GM21723 (cell line): ENCODE measurements at regions not wholly inside any gene's neighbourhood (a gene's known extent, or its start where the extent isn't known, plus 50 kb on each side); places are given as distances from the start of the nearest gene placed in this dataset.
A peak's percentile ranks its signal among the peaks of the same experiment; 100 is the strongest.

ENCODE experiments used
- ATAC-seq: cut with Tn5 transposase; IDR thresholded peaks from one replicate; pipeline ENCODE4 v1.9.1; 2021; ENCODE audit warnings: mild to moderate bottlenecking, moderate library complexity; ENCODE audit not compliant: unreplicated experiment

DNA sequence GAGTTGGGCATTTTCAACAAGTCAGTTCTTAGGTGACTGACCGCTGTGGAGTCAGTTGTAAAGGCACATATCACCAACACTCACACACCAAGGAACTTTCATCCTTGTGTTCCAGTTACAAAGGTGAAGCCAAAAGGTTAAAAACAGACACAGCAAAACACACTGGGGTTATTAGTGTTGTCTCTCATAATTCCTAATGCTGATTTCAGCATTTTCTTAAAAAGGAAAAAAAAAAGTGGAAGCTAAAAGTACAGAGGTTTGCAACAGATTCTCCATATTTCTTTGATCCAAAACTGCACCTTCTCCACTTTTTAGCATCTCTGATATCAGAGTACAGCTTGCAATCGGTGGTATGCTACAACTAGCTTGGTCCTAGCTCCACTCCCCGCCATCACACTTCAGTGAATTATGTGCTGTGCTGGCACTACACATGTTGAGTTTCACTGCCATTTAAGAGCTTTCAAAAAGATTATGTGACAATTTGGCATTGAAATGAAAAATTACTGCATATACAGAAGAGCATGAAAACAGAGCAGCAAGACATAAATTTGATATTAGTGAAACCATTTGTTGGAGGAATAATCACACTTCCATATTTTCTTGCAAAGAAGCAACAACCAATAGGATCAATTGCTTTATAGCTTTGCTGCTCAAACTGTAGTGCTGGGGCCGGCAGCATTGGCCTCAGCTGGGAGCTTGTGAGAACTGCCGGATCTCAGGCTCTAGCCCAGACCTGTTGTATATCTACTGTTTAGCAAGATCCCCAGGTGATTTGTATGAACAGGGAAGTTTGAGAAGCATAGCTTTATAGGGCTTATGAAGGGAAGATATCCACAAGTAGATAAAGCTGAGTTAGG lies 62.3 kb upstream of the DAPL1 start:
- no peak for ATAC-seq

DNA sequence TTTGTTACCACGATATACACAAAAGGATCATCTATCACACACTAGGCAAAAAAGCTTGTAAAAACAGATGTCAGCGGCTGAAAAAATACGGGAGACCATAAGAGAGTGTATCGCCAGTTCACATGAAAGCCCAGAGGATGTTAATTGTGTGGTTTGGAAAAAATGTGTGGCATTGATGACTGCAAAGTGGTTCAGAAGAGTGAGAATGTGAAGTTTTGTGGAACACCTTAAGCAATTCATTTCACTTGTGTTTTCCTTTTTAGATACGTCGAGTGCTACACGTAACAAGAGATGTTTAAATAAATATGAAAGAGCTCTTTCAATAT lies 61.7 kb upstream of the DAPL1 start:
- ATAC-seq, result no peak

DNA sequence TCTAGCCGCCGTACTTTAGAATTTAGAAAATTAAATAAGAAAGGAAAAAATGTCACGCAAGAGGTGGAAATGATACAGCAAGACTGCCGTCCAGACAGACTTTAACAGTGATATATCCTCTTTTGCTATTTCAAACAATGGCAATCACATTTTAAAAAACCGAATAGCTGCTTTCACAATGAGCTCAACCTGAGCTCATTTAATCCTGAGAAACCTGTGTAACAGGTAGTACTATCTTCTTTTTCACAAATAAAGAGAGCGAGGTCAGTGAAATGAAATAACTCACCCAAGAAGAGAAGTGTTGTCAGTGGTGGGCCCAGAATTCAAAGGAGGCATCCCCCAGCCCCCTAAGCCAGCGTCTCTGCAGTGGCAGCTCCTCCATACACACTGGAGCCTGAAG lies 60.7 kb upstream of the DAPL1 start:
- no peak for ATAC-seq

DNA sequence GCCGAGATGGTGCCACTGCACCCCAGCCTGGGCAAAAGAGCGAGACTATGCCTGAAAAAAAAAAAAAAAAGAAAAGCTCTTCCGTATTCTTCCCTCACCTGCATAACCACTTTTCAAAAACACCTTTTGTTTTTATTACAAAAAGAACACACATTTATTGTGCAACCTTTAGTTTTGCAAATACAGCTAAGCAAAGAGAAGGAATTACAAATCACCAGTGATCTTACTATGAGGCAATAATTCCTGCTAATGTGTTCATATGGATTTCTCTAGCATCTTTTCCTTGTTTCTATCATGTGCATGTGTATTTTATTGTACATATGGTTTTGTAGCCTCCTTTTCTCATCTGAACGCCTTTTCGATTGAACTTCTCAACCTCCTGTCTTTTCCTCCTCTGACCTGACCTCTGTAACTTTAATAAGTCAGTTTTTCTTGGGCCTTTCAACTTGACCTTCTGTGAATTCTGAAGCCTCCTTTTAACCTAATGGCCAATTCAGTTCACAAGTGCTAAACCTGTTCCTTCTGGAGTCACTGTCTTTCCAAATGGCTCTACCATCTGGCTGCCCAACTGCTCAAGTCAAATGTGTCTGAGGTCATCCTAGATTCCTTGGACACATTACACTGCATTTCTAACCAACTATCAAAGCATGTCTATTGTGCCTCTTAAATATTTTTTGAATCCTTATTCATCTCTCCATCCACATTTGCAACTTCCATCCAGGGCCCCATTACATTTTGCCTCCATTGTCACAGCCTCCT lies 59.1 kb upstream of the DAPL1 start:
- no peak for ATAC-seq

DNA sequence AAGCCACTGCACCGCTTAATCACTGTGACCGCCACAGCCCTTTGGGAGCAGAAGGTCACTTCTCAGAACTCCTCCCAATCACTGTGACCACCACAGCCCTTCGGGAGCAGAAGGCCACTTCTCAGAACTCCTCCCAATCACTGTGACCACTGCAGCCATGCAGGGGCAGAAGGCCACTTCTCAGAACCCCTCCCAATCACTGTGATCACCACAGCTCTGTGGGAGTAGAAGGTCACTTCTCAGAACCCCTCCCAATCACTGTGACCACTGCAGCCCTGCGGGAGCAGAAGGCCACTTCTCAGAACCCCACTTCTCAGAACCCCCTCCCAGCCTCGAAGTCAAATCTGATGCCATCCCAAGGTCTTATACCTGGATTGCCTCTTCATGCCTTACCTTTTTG lies 56.8 kb upstream of the DAPL1 start:
- no peak for ATAC-seq

DNA sequence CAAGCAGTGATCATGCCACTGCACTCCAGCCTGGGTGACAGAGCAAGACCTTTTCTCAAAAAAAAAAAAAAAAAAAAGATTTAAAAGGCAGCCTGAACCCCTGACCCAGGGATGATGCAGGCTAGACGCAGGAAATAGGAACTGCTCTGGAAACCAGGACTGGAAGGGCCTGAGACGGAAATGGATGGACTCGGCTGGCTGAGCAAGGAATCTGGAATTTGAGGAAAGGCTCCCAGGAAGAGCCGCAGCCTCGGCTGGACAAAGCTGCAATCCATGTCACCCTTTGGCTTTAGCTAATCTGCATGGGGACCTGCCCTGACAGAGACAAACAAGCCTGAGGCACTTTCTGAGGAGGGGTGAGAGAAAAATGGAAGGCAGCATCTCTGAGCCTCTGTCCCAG lies 55.0 kb upstream of the DAPL1 start:
- ATAC-seq, result no peak

DNA sequence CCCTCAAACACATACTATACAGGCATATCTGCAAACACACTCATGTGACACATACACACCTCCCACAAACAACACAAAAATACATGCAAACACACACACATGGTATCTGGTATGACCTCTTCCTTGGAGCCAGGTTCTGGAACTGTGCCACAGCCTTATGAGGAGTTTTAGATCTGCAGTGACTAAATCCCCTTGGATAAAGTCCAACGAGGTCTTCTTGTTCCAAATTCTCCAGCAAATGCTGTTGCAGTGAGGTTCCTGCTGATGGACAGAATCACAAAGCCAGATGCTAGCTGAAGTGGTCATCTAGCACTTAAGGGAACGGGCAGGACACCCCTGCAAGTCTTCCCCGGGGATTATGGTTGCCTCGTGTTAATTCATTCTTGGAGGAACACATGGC lies 54.5 kb upstream of the DAPL1 start:
- no peak for ATAC-seq

DNA sequence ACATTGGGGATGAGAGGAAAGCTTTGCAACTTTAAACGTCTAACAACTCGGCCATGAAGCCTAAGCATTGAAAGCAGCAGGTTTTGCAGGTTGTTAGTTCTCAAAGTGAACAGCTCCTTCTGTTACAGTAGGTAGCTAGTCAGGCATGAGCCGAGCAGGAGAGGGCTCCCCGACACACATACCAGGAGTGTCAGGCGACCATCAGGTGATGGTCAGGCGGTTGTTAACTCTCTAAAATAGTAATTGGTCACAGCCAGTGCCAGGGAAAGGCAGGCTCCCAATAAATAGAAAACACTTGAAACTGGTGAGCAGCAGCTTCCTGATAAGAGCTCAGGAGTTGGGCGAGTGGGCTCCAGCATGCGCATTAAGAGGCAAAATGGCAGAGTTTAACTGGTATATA lies 53.5 kb upstream of the DAPL1 start:
- ATAC-seq, result no peak

DNA sequence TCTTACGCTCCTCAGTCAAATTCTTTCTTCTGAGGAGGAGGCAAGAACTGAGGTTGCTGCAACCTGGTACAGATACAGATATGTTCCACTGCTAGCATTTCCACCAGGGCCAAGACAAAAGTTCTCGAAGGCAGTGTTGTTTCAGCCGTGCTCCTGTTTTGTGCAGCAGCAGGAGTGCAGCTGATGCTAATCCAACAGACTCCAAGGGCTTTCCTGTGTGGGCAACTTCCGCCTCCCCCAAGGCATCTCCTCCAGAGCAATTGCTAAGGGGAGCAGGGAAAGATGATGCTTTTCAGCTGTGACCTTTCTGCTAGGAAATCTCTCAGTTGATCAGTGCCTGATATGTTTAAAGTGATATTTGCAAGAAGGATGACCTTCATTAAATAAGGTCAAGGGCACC lies 52.6 kb upstream of the DAPL1 start:
- no peak for ATAC-seq

DNA sequence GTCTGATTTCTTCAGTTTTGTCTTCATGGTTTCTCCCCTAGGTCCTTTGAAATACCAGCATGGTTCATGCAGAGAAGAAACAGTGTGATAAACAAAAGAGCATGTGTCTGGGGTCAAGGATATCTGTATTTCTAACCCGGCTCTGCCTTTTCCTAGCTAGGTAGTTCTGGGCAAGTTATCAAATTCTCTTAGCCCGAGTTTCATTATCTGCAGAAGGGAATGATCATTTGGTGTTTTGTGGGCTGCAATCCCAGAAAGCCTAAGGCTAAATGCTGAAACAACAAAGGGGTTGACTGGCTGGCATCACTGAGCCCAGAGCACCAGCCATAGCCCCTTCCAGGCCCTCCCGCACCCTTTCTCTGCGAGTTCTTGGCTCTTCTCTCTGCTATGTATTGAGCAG lies 51.7 kb upstream of the DAPL1 start:
- ATAC-seq, result no peak

DNA sequence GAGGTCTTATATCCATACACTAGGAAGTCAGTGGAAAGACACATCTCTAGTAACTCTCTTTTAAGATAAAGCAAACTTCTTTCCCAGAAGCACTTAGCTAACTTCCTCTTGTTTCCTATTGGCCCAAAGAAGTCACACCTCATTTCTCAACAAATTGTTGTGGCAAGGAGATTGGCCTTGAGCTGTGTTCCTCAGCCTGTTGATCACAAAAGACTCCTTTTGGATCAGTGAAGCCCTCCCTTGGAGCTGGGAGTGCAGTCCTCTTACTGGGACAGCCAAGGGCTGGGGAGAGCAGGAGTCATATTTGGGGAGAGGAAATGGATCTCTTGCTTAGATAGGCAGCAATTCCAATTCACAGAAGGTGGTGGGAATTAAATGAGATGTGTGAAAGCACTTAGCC lies 51.2 kb upstream of the DAPL1 start:
- no peak for ATAC-seq

DNA sequence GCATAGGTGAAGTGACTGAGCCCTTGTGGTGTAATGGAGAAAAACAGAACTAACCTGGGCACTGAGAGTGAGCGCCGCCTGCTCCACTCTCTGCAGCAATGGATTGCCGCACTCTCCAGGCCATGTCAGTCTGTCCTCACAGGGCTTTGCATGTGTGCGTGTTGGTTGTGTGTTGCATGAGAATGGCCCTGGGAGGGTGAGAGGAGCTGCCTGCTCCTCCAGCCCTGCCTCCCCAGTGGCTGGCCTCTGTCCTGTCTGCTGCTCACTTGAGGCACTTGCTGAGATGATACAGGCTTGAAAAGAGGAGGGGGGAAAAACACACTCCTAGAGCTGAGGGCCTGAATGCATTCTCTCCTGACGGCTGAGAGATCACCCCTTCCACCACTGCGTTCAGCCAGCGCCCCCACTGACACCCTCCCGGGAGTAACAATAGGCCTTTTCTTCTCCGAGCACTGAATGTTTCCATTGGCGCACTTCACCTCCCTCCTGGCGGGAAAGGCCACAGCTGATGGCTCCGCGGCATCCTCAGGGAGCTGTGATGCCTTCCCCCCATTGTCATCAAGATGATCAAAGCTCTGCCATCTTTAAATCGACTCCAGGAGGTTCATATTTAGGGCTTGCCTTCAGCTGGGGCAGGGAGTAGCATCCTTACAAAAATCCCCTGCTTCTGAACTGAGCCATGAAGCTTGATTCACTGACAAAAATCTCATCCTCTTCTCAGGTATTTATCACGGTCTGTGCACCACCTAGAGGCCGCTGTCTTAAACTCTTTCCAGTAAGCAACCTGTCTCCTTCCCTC lies 49.9 kb upstream of the DAPL1 start:
- ATAC-seq, result peak; percentile 73
